ENCODE measurements at regions not wholly inside any gene's neighbourhood (a gene's known extent, or its start where the extent isn't known, plus 50 kb on each side); places are given as distances from the start of the nearest gene placed in this dataset.
"Not testable (repeated sequence)": the region's sequence is repeated elsewhere in the genome, so short reads cannot be mapped to it uniquely, and the experiment has no call there.

DNA sequence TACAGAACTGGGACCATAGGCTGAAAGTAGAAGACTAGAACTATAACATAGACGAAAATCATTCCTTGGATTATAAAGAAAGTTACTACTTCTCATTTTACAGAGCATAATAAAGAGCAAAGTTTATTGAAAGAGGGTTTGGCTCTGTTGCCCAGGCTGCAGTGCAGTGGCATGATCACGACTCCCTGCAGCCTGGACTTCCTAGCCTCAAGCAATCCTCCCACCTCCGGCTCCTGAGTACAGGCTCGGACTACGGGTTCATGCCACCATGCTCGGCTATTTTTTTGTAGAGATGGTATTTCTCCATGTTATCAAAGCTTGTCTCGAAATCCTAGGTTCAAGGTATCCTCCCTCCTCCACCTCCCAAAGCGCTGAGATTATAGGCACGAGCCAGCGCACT lies 190.1 kb upstream of the FOXG1 start:
- DNase-seq, result no peak

DNA sequence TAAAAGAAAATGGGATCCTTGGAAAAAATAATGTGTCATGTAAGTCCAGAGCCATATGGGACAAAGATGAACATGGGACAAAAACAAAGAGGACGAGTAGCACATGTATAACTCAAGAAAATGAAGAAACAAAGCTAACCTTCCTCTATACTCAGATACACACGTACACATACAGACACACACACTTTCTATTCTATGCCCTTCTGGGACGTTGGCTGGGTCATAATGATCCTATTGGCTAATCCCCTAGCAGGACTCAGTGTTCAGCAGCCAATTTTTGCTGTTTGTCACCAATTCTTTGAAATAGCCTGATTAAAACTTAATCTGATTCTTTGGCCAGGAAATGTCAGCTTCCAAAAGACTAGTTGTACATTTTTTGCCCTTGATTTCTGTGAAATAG lies 189.4 kb upstream of the FOXG1 start:
- DNase-seq, result no peak

DNA sequence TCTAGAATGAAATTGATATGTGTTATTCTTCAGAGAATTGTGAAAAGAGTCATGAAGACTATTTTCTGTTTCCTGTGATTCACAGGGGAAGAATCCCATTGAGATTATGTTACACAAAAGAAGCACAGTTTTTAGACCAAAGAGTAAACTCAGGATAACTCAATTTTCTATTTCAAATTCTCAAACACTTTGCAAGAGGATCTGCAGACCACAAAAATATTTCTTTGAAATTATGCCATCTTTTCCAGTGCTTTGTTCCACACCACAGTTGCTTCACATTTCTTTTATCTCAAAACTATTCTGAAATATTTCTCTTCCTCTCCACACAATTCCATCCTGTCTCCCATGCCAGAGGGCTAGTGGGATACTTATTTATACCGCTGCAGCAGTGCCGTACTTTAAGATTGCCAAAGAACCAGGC lies 188.9 kb upstream of the FOXG1 start:
- DNase-seq, result no peak

DNA sequence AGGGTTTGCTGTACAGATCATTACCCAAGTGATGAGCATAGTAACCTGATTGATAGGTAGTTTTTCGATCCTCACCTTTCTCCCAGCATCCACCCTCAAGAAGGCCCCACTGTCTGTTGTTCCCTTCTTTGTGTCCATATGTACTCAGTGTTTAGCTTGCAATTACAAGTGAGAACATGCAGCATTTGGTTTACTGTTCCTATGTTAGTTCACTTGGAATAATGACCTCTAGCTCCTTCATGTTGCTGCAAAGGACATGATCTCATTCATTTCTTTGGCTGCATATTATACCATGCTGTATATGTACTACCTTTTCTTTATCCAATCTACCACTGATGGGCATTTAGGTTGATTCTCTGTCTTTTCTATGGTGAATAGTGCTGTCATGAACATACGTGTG lies 181.6 kb upstream of the FOXG1 start:
- no peak for DNase-seq

DNA sequence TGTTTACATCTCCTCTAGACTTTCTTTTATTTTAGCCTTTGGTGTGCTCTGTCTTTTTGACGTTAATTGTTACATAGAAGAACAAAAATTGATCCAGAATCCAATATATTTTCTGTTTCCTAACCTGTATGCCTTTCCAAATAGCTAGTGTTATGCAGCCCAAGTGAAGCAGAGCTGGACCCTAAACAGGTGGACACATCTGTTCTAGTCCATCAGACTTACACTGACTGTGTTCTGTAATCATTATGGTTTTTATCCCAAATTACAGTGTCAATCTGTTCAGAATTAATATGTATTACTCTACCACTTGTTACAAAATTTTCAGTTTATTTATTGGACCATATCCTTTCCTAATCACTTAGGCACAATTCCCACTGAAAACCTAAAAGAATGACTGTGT lies 176.8 kb upstream of the FOXG1 start:
- DNase-seq, result no peak

DNA sequence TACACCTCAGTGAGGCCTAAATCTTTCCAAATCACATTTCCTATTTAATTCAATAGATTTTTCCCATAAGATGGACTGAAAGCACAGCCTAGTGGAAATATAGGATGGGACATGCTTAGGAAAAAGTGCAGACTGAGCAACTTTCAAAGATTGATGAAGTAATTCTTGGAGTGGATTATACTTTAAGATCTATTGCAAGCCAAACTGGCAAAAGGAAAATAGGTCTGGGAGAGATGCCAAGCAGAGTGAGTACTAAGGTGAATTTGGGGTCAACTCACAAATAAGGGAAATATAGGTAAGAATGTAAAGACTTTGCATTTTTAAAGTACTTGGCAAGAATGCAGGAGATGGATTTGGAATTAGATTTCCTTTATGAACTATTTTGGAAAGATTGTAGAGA lies 170.2 kb upstream of the FOXG1 start:
- no peak for DNase-seq

DNA sequence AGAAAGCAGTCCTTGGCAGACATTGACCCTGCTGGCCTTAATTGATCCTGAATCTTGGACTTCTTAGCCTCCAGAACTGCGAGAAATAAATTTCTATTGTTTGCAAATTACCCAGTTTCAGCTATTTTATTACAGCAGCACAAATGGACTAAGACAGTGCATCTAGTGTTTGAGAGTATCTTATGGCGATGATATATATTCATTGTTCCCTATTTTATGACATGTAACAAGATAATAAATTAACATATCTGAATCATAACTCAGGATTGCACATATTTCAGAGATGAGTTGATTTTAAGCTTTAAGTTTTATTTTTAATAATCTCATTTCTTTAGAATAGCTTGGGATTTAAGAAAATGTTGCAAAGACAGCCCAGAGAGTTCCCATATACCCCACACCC lies 167.4 kb upstream of the FOXG1 start:
- no peak for DNase-seq

DNA sequence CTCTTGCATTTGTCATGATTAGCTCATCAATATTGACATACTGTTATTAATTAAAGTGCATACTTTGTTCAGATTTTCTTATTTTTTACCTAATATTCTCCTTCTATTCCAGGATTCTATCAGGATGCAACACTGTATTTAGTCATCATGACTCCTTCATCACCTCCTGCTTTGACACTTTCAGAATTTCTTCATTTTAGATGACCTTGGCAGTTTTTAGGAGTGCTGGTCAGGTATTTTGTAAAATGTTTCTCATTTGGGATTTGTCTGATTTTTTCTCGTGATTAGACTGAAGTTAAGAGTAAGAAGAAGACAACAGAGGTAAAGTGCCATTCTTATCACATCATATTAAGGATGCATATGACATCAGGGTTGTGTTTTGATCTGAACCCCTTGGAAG lies 167.0 kb upstream of the FOXG1 start:
- no peak for DNase-seq

DNA sequence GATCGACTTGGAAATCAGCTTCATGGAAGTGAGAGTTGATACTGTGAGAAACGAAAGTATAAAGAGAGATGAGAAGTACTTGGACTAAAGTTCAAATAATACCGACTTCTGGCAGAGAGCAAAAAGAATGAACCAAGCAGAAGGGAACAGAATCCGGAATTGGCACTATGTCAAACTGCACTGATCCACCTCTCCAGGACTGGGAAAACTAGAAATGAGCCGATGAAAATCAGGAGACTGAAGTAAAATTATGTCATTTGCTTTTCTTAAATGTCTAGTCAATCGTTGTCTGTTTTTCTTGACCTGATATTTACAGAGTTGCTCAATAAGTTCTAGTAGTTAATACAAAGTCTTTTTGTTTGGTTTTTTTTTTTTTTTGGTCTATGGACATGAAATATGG lies 163.0 kb upstream of the FOXG1 start:
- no peak for DNase-seq

DNA sequence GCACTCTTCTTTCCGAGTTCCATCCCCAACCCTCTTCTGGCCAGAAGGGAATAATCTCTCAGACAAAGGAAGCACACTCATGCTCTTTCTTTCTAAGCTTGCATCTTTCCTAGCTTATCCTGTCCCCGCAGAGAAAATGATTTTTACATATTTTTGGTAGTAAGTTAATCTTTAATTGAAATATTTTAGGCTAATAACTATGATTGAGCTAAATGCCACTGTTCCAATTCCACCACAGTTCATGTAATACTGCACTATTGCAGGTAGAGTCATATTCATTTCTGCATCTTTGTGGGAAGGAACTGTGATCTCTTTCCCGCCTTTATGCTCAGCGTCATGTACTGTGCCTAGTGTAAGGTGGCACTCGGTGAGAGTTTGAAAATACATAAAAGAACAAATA lies 158.9 kb upstream of the FOXG1 start:
- DNase-seq, result no peak

DNA sequence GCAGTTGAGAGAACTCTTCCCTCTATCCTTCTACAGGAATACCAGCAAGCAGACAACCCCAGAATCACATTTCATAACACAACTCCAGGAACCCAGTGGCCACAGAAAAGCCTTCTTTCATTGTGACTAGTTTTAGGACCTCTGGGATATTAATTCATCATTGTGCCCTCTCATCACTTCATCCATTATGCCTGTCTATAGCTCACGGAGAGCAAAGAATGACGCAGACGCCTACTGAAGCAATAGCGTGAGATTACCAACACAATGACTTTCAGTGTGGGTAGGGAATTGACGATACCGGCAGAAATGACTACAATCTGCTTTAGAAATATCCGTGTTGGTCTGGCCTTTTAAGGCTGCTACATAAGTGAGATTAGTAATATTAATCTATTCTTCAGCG lies 158.1 kb upstream of the FOXG1 start:
- no peak for DNase-seq

DNA sequence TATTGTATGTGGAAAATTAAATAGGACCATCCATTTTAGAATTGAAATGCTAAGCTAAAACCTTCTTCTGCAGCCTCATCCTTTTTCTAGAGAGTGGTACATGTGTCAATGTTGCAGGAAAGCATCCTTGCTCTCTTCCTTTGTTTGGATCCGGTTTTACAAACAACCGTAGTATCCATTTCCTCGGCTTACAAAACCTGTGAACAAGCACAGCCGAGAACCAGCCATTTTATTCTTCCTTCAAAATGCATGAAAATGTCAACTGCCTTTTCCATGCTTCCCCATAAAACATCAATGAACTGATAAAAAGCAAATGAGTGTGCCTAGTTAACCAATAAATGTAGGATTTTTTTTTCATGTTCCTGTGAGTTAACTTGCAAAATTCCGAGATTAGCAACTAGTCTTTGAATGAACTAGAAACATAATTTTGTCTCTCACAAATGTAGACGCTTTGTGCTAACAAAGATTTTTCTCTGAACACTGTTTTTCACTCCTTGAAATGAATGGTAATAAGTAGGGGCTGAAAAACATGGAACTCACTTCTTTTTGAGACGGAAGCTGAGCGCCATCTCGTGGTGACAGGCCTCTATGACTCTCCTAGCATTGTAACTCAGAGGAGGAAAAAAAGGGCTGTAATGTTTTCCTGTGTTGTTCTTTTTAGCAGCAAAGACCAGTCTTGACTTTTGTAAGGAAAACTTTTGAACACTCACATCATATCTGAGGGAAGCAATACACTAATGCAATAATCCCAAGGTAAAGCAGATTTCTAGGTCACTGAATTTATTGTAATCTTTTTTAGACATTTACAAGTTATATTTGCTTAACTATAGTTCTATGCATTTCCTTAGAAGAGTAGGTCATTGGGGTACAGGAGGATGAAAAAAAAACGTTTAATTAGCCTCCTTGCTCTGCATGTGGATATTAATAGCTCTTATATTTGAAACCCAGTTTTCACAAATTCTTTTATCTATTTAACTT lies 157.4 kb upstream of the FOXG1 start:
- no peak for DNase-seq

DNA sequence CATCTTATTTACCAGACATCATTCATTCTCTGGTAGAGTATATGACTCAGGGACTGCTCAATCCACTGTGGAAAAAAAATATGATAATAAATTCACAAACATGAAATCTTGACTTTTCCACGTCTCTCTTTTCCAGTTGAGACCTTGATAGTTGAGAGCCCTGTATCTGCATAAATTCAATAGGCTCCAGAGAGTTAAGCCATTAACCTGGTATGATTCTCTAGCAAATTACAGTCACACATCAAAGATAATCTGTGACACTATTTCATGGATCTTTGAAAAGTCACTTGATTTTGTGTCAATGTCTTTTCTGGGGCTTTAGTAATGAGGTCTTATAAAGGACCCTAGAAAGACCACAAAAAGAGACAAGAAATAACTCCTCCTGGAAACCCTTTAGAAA lies 154.2 kb upstream of the FOXG1 start:
- DNase-seq, result no peak

DNA sequence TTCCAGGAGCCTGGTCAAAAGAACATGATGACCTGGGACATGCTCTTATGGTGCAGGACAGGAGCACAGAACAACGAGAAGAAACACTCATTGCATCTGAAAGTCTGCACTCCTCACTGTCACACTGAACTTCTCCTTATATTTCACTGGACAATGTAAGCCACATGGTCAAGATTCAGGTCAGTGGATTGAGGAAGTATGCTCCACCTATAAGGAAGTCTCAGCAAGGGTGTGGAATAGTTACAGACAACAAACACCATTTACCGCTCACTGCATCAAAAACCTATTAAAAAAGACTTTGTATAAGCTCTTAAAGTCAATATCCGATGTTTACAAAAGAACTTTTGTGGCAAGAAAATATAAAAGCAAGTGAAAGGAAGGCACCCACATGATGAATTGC lies 153.1 kb upstream of the FOXG1 start:
- DNase-seq, result no peak

DNA sequence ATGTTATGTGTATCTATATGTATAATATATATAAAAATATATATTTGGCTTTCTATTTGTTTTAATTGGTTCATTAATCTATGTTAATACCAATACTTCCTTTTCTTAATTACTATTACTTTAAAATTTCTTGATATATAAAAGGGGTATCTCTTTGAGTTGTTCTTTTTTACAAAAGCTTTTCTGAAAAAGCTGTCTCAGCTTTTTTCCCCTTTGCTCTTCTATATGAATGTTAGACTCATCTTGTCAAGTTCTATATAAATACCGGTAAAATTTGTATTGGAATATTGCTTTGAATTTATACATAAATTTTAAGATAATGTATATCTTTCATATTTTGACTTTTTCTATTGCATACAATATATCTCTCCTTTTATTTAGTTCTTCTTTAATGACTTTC lies 139.8 kb upstream of the FOXG1 start:
- no peak for DNase-seq

DNA sequence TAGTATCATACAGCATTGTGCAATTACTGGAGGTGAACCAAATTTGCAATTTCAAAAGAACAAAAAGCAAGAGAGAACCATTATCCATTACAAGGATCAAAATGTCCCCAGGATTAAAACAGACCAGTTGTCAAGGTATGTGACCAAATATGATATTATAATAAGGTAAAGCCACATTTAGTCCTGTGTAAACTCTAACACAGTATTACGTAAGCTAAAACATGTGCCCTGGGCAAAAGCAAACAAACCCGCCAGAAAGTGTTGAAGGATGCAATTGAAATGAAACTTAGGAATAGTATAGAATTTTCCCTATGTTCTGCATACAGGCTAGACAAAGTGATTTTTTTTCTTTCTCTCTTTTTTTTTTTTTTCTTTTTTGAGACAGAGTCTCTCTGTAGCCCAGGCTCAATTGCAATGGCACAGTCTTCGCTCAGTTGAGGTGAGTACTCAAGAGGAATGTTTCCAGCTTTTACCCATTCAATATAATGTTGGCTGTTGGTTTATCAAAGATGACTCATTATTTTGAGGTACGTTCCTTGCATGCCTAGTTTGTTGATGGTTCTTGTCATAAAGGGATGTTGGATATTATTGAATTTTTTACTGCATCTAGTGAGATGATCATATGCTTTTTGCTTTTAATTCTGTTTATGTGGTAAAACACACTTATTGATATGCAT lies 137.1 kb upstream of the FOXG1 start:
- DNase-seq, result no peak

DNA sequence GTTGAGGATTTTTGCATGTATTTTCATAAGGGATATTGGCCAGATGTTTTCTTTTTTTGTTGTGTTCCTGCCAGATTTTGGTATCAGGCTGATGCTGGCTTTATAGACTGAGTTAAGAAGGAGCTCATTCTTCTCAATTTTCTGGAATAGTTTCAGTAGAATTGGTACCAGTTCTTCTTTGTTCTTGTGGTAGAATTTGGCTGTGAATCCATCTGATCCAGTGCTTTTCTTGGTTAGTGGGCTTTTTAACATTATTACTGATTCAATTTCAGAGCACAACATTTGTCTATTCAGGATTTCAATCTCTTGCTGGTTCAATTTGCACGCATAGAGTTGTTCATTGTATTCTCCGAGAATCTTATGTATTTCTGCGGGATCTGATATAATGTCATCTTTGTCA lies 136.5 kb upstream of the FOXG1 start:
- no peak for DNase-seq

DNA sequence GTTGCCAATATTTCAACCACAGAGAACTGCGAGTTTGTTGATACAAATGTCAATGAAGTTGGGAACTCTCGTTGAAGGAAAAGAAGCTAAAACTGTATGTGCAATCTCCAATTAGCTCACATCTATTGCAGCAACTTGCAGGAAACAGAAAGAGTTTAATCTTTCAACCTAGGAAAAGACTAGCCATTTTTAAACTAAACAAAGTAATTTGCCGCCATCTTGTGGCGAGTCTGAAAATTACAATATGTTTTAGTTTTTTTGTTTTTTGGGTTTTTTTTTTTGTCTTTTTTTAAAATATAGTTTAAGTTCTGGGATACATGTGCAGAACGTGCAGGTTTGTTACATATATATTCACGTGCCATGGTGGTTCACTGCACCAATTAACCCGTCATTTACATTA lies 131.2 kb upstream of the FOXG1 start:
- no peak for DNase-seq

DNA sequence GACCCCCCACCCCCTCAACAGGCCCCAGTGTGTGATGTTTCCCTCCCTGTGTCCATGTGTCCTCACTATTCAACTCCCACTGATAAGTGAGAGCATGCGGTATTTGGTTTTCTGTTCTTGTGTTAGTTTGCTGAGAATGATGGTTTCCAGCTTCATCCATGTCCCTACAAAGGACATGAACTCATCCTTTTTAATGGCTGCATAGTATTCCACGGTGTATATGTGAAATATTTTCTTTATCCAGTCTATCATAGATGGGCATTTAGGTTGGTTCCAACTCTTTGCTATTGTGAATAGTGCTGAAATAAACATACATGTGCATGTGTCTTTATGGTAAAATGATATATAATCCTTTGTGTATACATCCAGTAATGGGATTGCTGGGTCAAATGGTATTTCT lies 130.8 kb upstream of the FOXG1 start:
- not testable (repeated sequence) for DNase-seq

DNA sequence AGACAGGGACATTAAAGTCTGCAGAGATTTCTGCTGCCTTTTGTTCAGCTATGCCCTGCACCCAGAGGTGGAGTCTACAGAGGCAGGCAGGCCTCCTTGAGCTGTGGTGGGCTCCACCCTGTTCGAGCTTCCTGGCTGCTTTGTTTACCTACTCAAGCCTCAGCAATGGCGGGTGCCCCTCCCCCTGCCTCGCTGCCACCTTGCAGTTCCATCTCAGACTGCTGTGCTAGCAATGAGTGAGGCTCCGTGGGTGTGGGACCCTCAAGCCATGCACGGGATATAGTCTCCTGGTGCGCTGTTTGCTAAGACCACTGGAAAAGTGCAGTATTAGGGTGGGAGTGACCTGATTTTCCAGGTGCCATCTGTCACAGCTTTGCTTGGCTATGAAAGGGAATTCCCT lies 125.4 kb upstream of the FOXG1 start:
- not testable (repeated sequence) for DNase-seq

DNA sequence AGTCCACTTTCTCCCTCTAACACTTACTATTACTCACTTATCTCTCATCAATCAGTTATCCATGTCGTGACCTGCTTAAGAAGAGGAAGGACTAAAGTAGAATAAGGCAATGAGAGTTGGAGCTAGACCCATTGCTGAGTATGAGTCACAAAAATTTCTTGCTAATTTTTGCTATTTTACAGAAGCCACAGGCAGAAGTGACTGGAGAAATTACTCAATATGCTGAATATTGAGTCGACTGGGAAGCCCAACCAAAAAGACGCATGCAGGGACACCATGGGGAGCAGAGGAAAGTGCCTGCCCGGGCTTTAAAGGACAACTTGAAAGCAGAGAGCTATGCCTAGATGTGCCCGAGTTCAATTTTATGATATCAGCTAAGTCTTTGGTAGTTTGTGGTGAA lies 115.4 kb upstream of the FOXG1 start:
- no peak for DNase-seq

DNA sequence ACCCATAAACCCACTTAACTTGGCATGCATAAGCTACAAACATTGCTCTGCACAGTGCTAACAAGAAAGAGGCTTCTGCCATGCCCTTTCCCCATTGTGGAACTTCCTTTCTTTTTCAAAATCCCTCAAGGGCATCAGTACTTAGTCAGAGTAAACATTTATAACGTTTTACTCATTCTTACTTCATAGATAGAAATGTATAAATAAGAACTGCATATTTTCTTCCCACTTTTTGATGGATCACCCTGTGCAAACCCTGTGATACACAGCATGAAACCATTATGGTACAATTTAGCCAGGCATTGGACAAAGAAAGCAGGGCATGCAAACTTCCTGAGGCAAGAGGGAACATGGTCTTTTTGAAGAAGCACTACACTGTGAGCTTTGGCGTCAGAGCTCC lies 113.8 kb upstream of the FOXG1 start:
- no peak for DNase-seq

DNA sequence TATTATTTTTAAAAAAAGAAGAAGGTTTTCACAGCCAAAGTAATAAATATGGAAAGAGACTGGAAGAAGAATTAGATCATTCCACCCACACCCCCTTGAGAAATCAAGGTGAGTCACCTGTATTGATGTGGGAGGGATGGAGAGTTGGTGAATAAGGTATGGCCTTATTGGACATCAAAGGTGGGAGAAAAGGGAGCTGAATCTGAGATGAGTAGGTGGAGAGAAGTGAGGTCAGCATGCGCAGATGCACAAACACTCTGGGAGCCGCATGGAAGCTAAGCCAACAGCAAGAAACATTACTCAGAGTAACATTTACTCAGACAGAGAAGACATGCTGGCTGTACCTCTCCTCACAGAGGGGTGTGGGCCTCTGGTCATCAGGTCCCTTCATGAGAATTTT lies 113.1 kb upstream of the FOXG1 start:
- DNase-seq, result no peak

DNA sequence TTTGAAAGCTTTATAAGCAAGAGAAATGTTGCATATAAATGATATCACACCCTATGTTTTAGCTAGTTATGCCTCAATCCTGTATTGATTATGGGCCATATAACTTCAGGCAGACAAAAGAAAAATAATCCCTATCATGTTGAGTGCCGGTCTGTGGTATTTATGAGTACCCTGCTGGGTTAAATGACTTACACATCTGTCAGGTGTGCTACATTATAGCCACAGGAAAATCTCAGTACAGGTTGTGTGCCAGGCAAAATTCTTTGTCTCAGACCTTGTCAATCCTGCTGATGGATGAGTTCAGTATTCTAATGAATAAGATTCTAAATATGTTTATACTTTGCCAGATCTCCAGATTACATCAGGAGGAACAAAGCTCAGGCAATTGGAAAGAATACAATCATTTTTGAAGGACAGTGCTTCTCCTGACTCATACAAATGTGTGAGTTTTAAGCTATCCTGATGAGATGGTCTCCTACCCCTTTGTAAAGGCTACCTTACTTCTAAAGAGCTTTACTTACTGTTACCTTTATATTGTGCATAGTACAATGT lies 109.8 kb upstream of the FOXG1 start:
- DNase-seq, result no peak
